WTC11 (cell line): ENCODE measurements at regions not wholly inside any gene's neighbourhood (a gene's known extent, or its start where the extent isn't known, plus 50 kb on each side); places are given as distances from the start of the nearest gene placed in this dataset.

ENCODE experiments used
- ELF4 ChIP-seq: sonication (generic); formaldehyde crosslinking; IDR thresholded peaks from 2 replicates; pipeline ENCODE4 v1.8.1; 2022; ENCODE audit warnings: low read depth, mild to moderate bottlenecking, moderate library complexity, missing genetic modification reagents
- GABPB1 ChIP-seq: sonication (generic); formaldehyde crosslinking; IDR thresholded peaks from 2 replicates; pipeline ENCODE4 v1.8.1; 2023; ENCODE audit warnings: mild to moderate bottlenecking, missing genetic modification reagents
- JUN ChIP-seq: sonication (generic); formaldehyde crosslinking; IDR thresholded peaks from 2 replicates; pipeline ENCODE4 v1.8.0; 2023; ENCODE audit warnings: mild to moderate bottlenecking, missing genetic modification reagents
- MXD4 ChIP-seq: fragments of 250-450 bp; sonication (Bioruptor Pico); IDR thresholded peaks from 2 replicates; pipeline ENCODE4 v1.8.0; 2021; ENCODE audit warnings: mild to moderate bottlenecking, moderate library complexity, borderline replicate concordance
- NFE2L1 ChIP-seq: sonication (generic); formaldehyde crosslinking; IDR thresholded peaks from 2 replicates; pipeline ENCODE4 v1.8.1; 2023; ENCODE audit warnings: missing genetic modification reagents
- SP1 ChIP-seq: sonication (generic); formaldehyde crosslinking; conservative IDR thresholded peaks from 2 replicates; pipeline ENCODE4 v1.8.1; 2022; ENCODE audit warnings: missing genetic modification reagents
- ZNF121 ChIP-seq: sonication (generic); formaldehyde crosslinking; IDR thresholded peaks from 2 replicates; pipeline ENCODE4 v1.8.0; 2023; ENCODE audit warnings: missing genetic modification reagents
- TF ChIP-seq, protein P1 (sequence below): fragments of 200-600 bp; IDR thresholded peaks from 2 replicates; pipeline ENCODE4 v1.8.0; 2022; ENCODE audit warnings: antibody characterized with exemption

DNA sequence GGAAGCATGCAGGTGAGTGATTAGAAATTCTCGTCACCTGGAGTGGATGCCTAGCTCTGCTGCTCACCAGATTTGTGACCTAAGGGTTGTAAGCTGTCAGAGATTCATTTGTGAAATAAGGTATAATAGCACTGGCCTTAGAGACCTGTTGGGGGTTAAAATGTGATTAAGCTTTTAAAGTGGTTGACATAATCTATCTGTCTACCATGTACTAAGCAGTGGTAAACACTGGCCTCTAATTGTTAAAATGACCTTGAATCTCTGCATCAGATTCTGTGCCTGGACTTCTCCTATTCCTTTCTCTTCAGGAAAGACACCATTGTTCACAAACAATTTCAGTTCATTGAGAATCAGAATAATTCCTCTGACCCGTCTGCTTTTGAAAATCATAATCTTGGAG lies 536.2 kb downstream of the CBLN4 start:
- TF ChIP-seq GABPB1 (no peak), ZNF121 (no peak), SP1 (CRISPR knock-in tag) (no peak), JUN (CRISPR knock-in tag) (no peak), MXD4 (CRISPR knock-in tag) (no peak), NFE2L1 (CRISPR knock-in tag) (no peak), ELF4 (CRISPR knock-in tag) (no peak)
- TF ChIP-seq, protein P1, sequence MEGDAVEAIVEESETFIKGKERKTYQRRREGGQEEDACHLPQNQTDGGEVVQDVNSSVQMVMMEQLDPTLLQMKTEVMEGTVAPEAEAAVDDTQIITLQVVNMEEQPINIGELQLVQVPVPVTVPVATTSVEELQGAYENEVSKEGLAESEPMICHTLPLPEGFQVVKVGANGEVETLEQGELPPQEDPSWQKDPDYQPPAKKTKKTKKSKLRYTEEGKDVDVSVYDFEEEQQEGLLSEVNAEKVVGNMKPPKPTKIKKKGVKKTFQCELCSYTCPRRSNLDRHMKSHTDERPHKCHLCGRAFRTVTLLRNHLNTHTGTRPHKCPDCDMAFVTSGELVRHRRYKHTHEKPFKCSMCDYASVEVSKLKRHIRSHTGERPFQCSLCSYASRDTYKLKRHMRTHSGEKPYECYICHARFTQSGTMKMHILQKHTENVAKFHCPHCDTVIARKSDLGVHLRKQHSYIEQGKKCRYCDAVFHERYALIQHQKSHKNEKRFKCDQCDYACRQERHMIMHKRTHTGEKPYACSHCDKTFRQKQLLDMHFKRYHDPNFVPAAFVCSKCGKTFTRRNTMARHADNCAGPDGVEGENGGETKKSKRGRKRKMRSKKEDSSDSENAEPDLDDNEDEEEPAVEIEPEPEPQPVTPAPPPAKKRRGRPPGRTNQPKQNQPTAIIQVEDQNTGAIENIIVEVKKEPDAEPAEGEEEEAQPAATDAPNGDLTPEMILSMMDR = no peak
